ENCODE measurements at regions not wholly inside any gene's neighbourhood (a gene's known extent, or its start where the extent isn't known, plus 50 kb on each side); places are given as distances from the start of the nearest gene placed in this dataset.
A peak's percentile ranks its signal among the peaks of the same experiment; 100 is the strongest.

- no peak overlapping the region for H3K4me3 ChIP-seq (ENCODE audit: low read length)
- H3K4me1 ChIP-seq (ENCODE audit: control insufficient read depth, insufficient read depth, low read length), result peaks cover 21% of the 10 kb centered on the region
- H3K27me3 ChIP-seq (ENCODE audit: control insufficient read depth, insufficient read depth, low read length), result peaks cover 46% of the 10 kb centered on the region
- WGBS (ENCODE audit: insufficient coverage), result 37% methylated on average over 9 of the region's 15 CpGs
- no peaks in the 10 kb centered on the region for H3K9me3 ChIP-seq (replicated peaks; ENCODE audit: control insufficient read depth, low read depth, low read length)
- DNase-seq, result peak; percentile 80
- no peaks in the 10 kb centered on the region for H3K36me3 ChIP-seq (ENCODE audit: control insufficient read depth, insufficient read depth, low read length)
- no peak overlapping the region for H3K27ac ChIP-seq (ENCODE audit: low read length)
Measured at GRCh38 chr17:77696721-77697460, 261.6 kb upstream of the TNRC6C start.

- Histone ChIP-seq H3K27me3 (ENCODE audit: control insufficient read depth, insufficient read depth, low read length) (peaks cover 46% of the 10 kb centered on the region), H3K27ac (ENCODE audit: low read length) (no peak overlapping the region), H3K4me3 (ENCODE audit: low read length) (no peak overlapping the region), H3K9me3 (replicated peaks; ENCODE audit: control insufficient read depth, low read depth, low read length) (peaks cover 5% of the 10 kb centered on the region), H3K4me1 (ENCODE audit: control insufficient read depth, insufficient read depth, low read length) (peaks cover 21% of the 10 kb centered on the region), H3K36me3 (ENCODE audit: control insufficient read depth, insufficient read depth, low read length) (no peaks in the 10 kb centered on the region)
- no peak for DNase-seq
- WGBS (ENCODE audit: insufficient coverage), result 62% methylated on average over 11 of the region's 16 CpGs
Measured at GRCh38 chr17:77697480-77698400, 260.8 kb upstream of the TNRC6C start.

- no peaks in the 10 kb centered on the region for H3K36me3 ChIP-seq (ENCODE audit: control insufficient read depth, insufficient read depth, low read length)
- WGBS (ENCODE audit: insufficient coverage), result 70% methylated on average over 12 of the region's 21 CpGs
- peaks cover 21% of the 10 kb centered on the region for H3K4me1 ChIP-seq (ENCODE audit: control insufficient read depth, insufficient read depth, low read length)
- H3K27ac ChIP-seq (ENCODE audit: low read length), result no peak overlapping the region
- no peak overlapping the region for H3K4me3 ChIP-seq (ENCODE audit: low read length)
- H3K9me3 ChIP-seq (replicated peaks; ENCODE audit: control insufficient read depth, low read depth, low read length), result peaks cover 13% of the 10 kb centered on the region
- H3K27me3 ChIP-seq (ENCODE audit: control insufficient read depth, insufficient read depth, low read length), result peaks cover 42% of the 10 kb centered on the region
- no peak for DNase-seq
Measured at GRCh38 chr17:77698903-77699623, 259.4 kb upstream of the TNRC6C start.

- H3K27ac ChIP-seq (ENCODE audit: low read length), result no peak overlapping the region
- H3K36me3 ChIP-seq (ENCODE audit: control insufficient read depth, insufficient read depth, low read length), result no peaks in the 10 kb centered on the region
- H3K4me3 ChIP-seq (ENCODE audit: low read length), result no peak overlapping the region
- H3K27me3 ChIP-seq (ENCODE audit: control insufficient read depth, insufficient read depth, low read length), result peaks cover 31% of the 10 kb centered on the region
- DNase-seq, result no peak
- 76% methylated on average over 8 of the region's 13 CpGs for WGBS (ENCODE audit: insufficient coverage)
- peaks cover 17% of the 10 kb centered on the region for H3K4me1 ChIP-seq (ENCODE audit: control insufficient read depth, insufficient read depth, low read length)
- peaks cover 25% of the 10 kb centered on the region for H3K9me3 ChIP-seq (replicated peaks; ENCODE audit: control insufficient read depth, low read depth, low read length)
Measured at GRCh38 chr17:77700165-77700881, 258.2 kb upstream of the TNRC6C start.

- no peak for DNase-seq
- WGBS (ENCODE audit: insufficient coverage), result 69% methylated on average over 2 of the region's 5 CpGs
Measured at GRCh38 chr17:77701996-77702395, 256.5 kb upstream of the TNRC6C start.

GRCh38 chr17:77704048-77704815 lies 254.3 kb upstream of the TNRC6C start:
- 80% methylated on average over 3 of the region's 4 CpGs for WGBS (ENCODE audit: insufficient coverage)
- H3K4me3 ChIP-seq (ENCODE audit: low read length), result no peak overlapping the region

More at GRCh38 chr17:77701996-77702395, 256.5 kb upstream of the TNRC6C start:
- peaks cover 5% of the 10 kb centered on the region for H3K4me1 ChIP-seq (ENCODE audit: control insufficient read depth, insufficient read depth, low read length)
- H3K27me3 ChIP-seq (ENCODE audit: control insufficient read depth, insufficient read depth, low read length), result peaks cover 16% of the 10 kb centered on the region
- no peak overlapping the region for H3K4me3 ChIP-seq (ENCODE audit: low read length)
- no peaks in the 10 kb centered on the region for H3K36me3 ChIP-seq (ENCODE audit: control insufficient read depth, insufficient read depth, low read length)
- peaks cover 29% of the 10 kb centered on the region for H3K9me3 ChIP-seq (replicated peaks; ENCODE audit: control insufficient read depth, low read depth, low read length)
- H3K27ac ChIP-seq (ENCODE audit: low read length), result no peak overlapping the region

GRCh38 chr17:77706938-77707337 lies 251.6 kb upstream of the TNRC6C start:
- Histone ChIP-seq H3K4me1 (ENCODE audit: control insufficient read depth, insufficient read depth, low read length) (no peaks in the 10 kb centered on the region), H3K9me3 (replicated peaks; ENCODE audit: control insufficient read depth, low read depth, low read length) (peaks cover 29% of the 10 kb centered on the region), H3K27ac (ENCODE audit: low read length) (no peak overlapping the region), H3K27me3 (ENCODE audit: control insufficient read depth, insufficient read depth, low read length) (peaks cover 7% of the 10 kb centered on the region), H3K36me3 (ENCODE audit: control insufficient read depth, insufficient read depth, low read length) (no peaks in the 10 kb centered on the region), H3K4me3 (ENCODE audit: low read length) (no peak overlapping the region)
- WGBS (ENCODE audit: insufficient coverage), result 96% methylated on average over 4 of the region's 6 CpGs
- DNase-seq, result no peak

More at GRCh38 chr17:77704048-77704815, 254.3 kb upstream of the TNRC6C start:
- Histone ChIP-seq H3K27ac (ENCODE audit: low read length) (no peak overlapping the region), H3K27me3 (ENCODE audit: control insufficient read depth, insufficient read depth, low read length) (peaks cover 9% of the 10 kb centered on the region), H3K9me3 (replicated peaks; ENCODE audit: control insufficient read depth, low read depth, low read length) (peaks cover 29% of the 10 kb centered on the region), H3K36me3 (ENCODE audit: control insufficient read depth, insufficient read depth, low read length) (no peaks in the 10 kb centered on the region), H3K4me1 (ENCODE audit: control insufficient read depth, insufficient read depth, low read length) (peaks cover 3% of the 10 kb centered on the region)
- DNase-seq, result no peak

- Histone ChIP-seq H3K36me3 (ENCODE audit: control insufficient read depth, insufficient read depth, low read length) (no peaks in the 10 kb centered on the region), H3K9me3 (replicated peaks; ENCODE audit: control insufficient read depth, low read depth, low read length) (peaks cover 26% of the 10 kb centered on the region)
- WGBS (ENCODE audit: insufficient coverage), result 75% methylated on average over 4 of the region's 4 CpGs
Measured at GRCh38 chr17:77707546-77707945, 251.0 kb upstream of the TNRC6C start.

GRCh38 chr17:77708049-77708448 lies 250.5 kb upstream of the TNRC6C start:
- H3K27ac ChIP-seq (ENCODE audit: low read length), result no peak overlapping the region
- H3K9me3 ChIP-seq (replicated peaks; ENCODE audit: control insufficient read depth, low read depth, low read length), result peaks cover 26% of the 10 kb centered on the region
- H3K36me3 ChIP-seq (ENCODE audit: control insufficient read depth, insufficient read depth, low read length), result no peaks in the 10 kb centered on the region
- H3K4me1 ChIP-seq (ENCODE audit: control insufficient read depth, insufficient read depth, low read length), result no peaks in the 10 kb centered on the region
- H3K4me3 ChIP-seq (ENCODE audit: low read length), result no peak overlapping the region
- no peak for DNase-seq
- WGBS (ENCODE audit: insufficient coverage), result 100% methylated on average over 1 of the region's 4 CpGs
- H3K27me3 ChIP-seq (ENCODE audit: control insufficient read depth, insufficient read depth, low read length), result peaks cover 7% of the 10 kb centered on the region

More at GRCh38 chr17:77707546-77707945, 251.0 kb upstream of the TNRC6C start:
- Histone ChIP-seq H3K4me3 (ENCODE audit: low read length) (no peak overlapping the region), H3K27ac (ENCODE audit: low read length) (no peak overlapping the region), H3K27me3 (ENCODE audit: control insufficient read depth, insufficient read depth, low read length) (peaks cover 7% of the 10 kb centered on the region), H3K4me1 (ENCODE audit: control insufficient read depth, insufficient read depth, low read length) (no peaks in the 10 kb centered on the region)
- DNase-seq, result no peak

All from muscle of leg (tissue), 3 donors.